ENCODE measurements at regions not wholly inside any gene's neighbourhood (a gene's known extent, or its start where the extent isn't known, plus 50 kb on each side); places are given as distances from the start of the nearest gene placed in this dataset.

DNA sequence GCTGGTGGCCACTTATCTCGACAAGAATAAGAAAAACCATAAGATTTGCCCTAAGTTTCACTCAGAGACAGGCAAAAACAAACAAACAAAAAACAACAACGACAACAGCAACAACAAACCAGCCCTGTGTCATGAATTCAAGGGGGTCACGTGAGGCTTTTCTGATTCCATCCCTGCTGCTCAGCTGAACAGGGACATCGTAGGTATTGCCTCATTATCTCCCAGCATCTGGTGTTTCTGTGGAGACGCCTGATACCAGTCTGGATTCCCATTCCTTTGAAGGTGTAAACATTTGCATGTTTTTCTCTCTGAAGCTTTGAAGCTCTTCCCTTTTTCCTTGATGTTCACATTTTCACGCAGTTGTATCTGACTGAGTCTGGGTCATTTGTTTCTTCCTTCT lies 117.4 kb downstream of the KCNF1 start:
- TF ChIP-seq FOXM1 (IDR thresholded peaks at IDR 0.05; ENCODE audit: borderline replicate concordance) = no peak
- TF ChIP-seq, protein P1, sequence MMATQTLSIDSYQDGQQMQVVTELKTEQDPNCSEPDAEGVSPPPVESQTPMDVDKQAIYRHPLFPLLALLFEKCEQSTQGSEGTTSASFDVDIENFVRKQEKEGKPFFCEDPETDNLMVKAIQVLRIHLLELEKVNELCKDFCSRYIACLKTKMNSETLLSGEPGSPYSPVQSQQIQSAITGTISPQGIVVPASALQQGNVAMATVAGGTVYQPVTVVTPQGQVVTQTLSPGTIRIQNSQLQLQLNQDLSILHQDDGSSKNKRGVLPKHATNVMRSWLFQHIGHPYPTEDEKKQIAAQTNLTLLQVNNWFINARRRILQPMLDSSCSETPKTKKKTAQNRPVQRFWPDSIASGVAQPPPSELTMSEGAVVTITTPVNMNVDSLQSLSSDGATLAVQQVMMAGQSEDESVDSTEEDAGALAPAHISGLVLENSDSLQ (IDR thresholded peaks at IDR 0.05) = no peak
- no peak for TF ChIP-seq TARDBP (IDR thresholded peaks at IDR 0.05)

Data from HEK293T (cell line).